Skeletal muscle tissue (tissue), 3 donors: ENCODE measurements at regions not wholly inside any gene's neighbourhood (a gene's known extent, or its start where the extent isn't known, plus 50 kb on each side); places are given as distances from the start of the nearest gene placed in this dataset.
"Not testable (repeated sequence)": the region's sequence is repeated elsewhere in the genome, so short reads cannot be mapped to it uniquely, and the experiment has no call there.

Experiments used
- H3K27ac ChIP-seq: one replicate; pipeline ENCODE4 v1.7.0; 2013; ENCODE audit warnings: mild to moderate bottlenecking, low read depth, low read length, inconsistent platforms
- H3K27me3 ChIP-seq, 3 donors: one replicate each; pipeline ENCODE4 v1.7.0; 2013; ENCODE audit warnings: low read length in 3 of 3; ENCODE audit not compliant: control insufficient read depth in 3 of 3, insufficient read depth in 3 of 3
- H3K36me3 ChIP-seq, 3 donors: one replicate each; pipeline ENCODE4 v1.7.0; 2013; ENCODE audit warnings: low read length in 3 of 3; ENCODE audit not compliant: control insufficient read depth in 3 of 3, insufficient read depth in 3 of 3
- H3K4me1 ChIP-seq, 3 donors: one replicate each; pipeline ENCODE4 v1.7.0; 2013; ENCODE audit warnings: low read length in 3 of 3, mild to moderate bottlenecking in 3 of 3; ENCODE audit not compliant: control insufficient read depth in 3 of 3, insufficient read depth in 3 of 3
- H3K4me3 ChIP-seq, 3 donors: one replicate each; pipeline ENCODE4 v1.7.0; 2013; ENCODE audit warnings: low read length in 3 of 3
- H3K9ac ChIP-seq, 3 donors: one replicate each; pipeline ENCODE4 v1.7.0; 2013; ENCODE audit warnings: low read length in 3 of 3, mild to moderate bottlenecking in 3 of 3, moderate library complexity in 2 of 3, low read depth in 1 of 3
- H3K9me3 ChIP-seq, 3 donors: one replicate each; pipeline ENCODE4 v1.7.0; 2013; ENCODE audit warnings: low read length in 3 of 3; ENCODE audit not compliant: control insufficient read depth in 3 of 3
- donor health status: Osteomylitis.

- H3K27me3 ChIP-seq, H3K9me3 ChIP-seq, H3K36me3 ChIP-seq, H3K27ac ChIP-seq, H3K9ac ChIP-seq, H3K4me3 ChIP-seq, H3K4me1 ChIP-seq: not testable (repeated sequence)
Measured at GRCh38 chr2:95723627-95724210, 131.9 kb downstream of the TRIM43 start.

- not testable (repeated sequence) for H3K9ac ChIP-seq, H3K4me3 ChIP-seq, H3K27ac ChIP-seq, H3K27me3 ChIP-seq, H3K4me1 ChIP-seq, H3K36me3 ChIP-seq, H3K9me3 ChIP-seq
Measured at GRCh38 chr2:95725191-95725590, 133.4 kb downstream of the TRIM43 start.

- not testable (repeated sequence) for H3K9ac ChIP-seq, H3K4me1 ChIP-seq, H3K36me3 ChIP-seq, H3K9me3 ChIP-seq, H3K27ac ChIP-seq, H3K4me3 ChIP-seq, H3K27me3 ChIP-seq
Measured at GRCh38 chr2:95725677-95726076, 133.9 kb downstream of the TRIM43 start.

- not testable (repeated sequence) for H3K27me3 ChIP-seq, H3K9me3 ChIP-seq, H3K4me1 ChIP-seq, H3K36me3 ChIP-seq, H3K9ac ChIP-seq, H3K4me3 ChIP-seq, H3K27ac ChIP-seq
Measured at GRCh38 chr2:95727420-95727819, 135.6 kb downstream of the TRIM43 start.

GRCh38 chr2:95728878-95729596 is 137.2 kb downstream of the TRIM43 start:
- no peak overlapping the region for H3K4me3 ChIP-seq
- no peaks in the 10 kb centered on the region for H3K4me1 ChIP-seq
- no peaks in the 10 kb centered on the region for H3K27me3 ChIP-seq
- H3K36me3 ChIP-seq = no peaks in the 10 kb centered on the region
- no peak overlapping the region for H3K27ac ChIP-seq
- no peak overlapping the region for H3K9ac ChIP-seq
- no peaks in the 10 kb centered on the region for H3K9me3 ChIP-seq

GRCh38 chr2:95729597-95729955 is 137.8 kb downstream of the TRIM43 start:
- no peak overlapping the region for H3K9ac ChIP-seq
- H3K36me3 ChIP-seq = no peaks in the 10 kb centered on the region
- no peaks in the 10 kb centered on the region for H3K27me3 ChIP-seq
- no peak overlapping the region for H3K27ac ChIP-seq
- no peaks in the 10 kb centered on the region for H3K4me1 ChIP-seq
- no peaks in the 10 kb centered on the region for H3K9me3 ChIP-seq
- H3K4me3 ChIP-seq = no peak overlapping the region

GRCh38 chr2:95730813-95731212 is 139.0 kb downstream of the TRIM43 start:
- H3K36me3 ChIP-seq = no peaks in the 10 kb centered on the region
- H3K4me1 ChIP-seq = no peaks in the 10 kb centered on the region
- H3K9ac ChIP-seq = no peak overlapping the region
- no peak overlapping the region for H3K4me3 ChIP-seq
- no peaks in the 10 kb centered on the region for H3K9me3 ChIP-seq
- no peaks in the 10 kb centered on the region for H3K27me3 ChIP-seq
- H3K27ac ChIP-seq = no peak overlapping the region

GRCh38 chr2:95734976-95735890 is 143.4 kb downstream of the TRIM43 start:
- H3K4me3 ChIP-seq = no peak overlapping the region
- H3K9me3 ChIP-seq = no peaks in the 10 kb centered on the region
- H3K9ac ChIP-seq = no peak overlapping the region
- H3K36me3 ChIP-seq = no peaks in the 10 kb centered on the region
- H3K4me1 ChIP-seq = no peaks in the 10 kb centered on the region
- peaks cover 0 to 6% (median 4%) of the 10 kb centered on the region in 3 donors for H3K27me3 ChIP-seq
- H3K27ac ChIP-seq = no peak overlapping the region

- H3K36me3 ChIP-seq = no peaks in the 10 kb centered on the region
- no peaks in the 10 kb centered on the region for H3K9me3 ChIP-seq
- H3K27me3 ChIP-seq = peaks cover 0 to 6% (median 4%) of the 10 kb centered on the region in 3 donors
- no peak overlapping the region for H3K9ac ChIP-seq
- no peaks in the 10 kb centered on the region for H3K4me1 ChIP-seq
- no peak overlapping the region for H3K4me3 ChIP-seq
- no peak overlapping the region for H3K27ac ChIP-seq
Measured at GRCh38 chr2:95738301-95738700, 146.5 kb downstream of the TRIM43 start.

GRCh38 chr2:95752126-95752525 is 160.3 kb downstream of the TRIM43 start:
- not testable (repeated sequence) for H3K9ac ChIP-seq, H3K27me3 ChIP-seq, H3K4me1 ChIP-seq, H3K9me3 ChIP-seq, H3K36me3 ChIP-seq, H3K27ac ChIP-seq, H3K4me3 ChIP-seq
